Heart right ventricle (tissue), 16 donors: ENCODE measurements at regions not wholly inside any gene's neighbourhood (a gene's known extent, or its start where the extent isn't known, plus 50 kb on each side); places are given as distances from the start of the nearest gene placed in this dataset.

Source experiments
- ATAC-seq, 8 donors: fragments of 200-7000 bp; cut with Tn5 transposase; one replicate each; pipeline ENCODE4 v1.9.1; 2020; ENCODE audit warnings: mild to moderate bottlenecking in 8 of 8, moderate library complexity in 8 of 8, moderate number of reproducible peaks in 1 of 8
- DNase-seq, 2 donors: peaks; one replicate each; pipeline ENCODE4 v3.0.0-alpha.2; 2020
- H3K27ac ChIP-seq, 10 donors: fragments of 200-600 bp; sonication (generic) in 2 of 10; one replicate each; pipeline versions ENCODE4 v1.5.0 to v1.8.0; 2020 to 2022; ENCODE audit warnings: mild to moderate bottlenecking in 3 of 10
- H3K27me3 ChIP-seq, 7 donors: fragments of 200-600 bp; one replicate each; pipeline ENCODE4 v1.8.0; 2021 to 2022; ENCODE audit warnings: mild to moderate bottlenecking in 2 of 7
- H3K36me3 ChIP-seq, 9 donors: fragments of 200-600 bp; sonication (generic) in 1 of 9; one replicate each; pipeline versions ENCODE4 v1.5.0 to v1.8.0; 2020 to 2022; ENCODE audit warnings: mild to moderate bottlenecking in 2 of 9
- H3K4me1 ChIP-seq, 9 donors: fragments of 200-600 bp; sonication (generic) in 1 of 9; one replicate each; pipeline versions ENCODE4 v1.5.0 to v1.8.0; 2020 to 2022; ENCODE audit warnings: mild to moderate bottlenecking in 4 of 9
- H3K4me3 ChIP-seq, 10 donors: fragments of 200-600 bp; sonication (generic) in 2 of 10; one replicate each; pipeline versions ENCODE4 v1.5.0 to v1.8.0; 2020 to 2022; ENCODE audit warnings: mild to moderate bottlenecking in 7 of 10, moderate library complexity in 2 of 10
- H3K9me3 ChIP-seq, 11 donors: fragments of 200-600 bp in 10 of 11; sonication (generic) in 2 of 11; one replicate each; pipeline versions ENCODE4 v1.5.0 to v1.8.0; 2013 to 2022; ENCODE audit warnings: mild to moderate bottlenecking in 2 of 11, control low read depth in 1 of 11, moderate library complexity in 1 of 11
- CTCF ChIP-seq, 9 donors: fragments of 200-600 bp; sonication (generic) in 2 of 9; IDR thresholded peaks; one replicate each; pipeline versions ENCODE4 v1.5.0 to v1.8.0; 2021 to 2022; ENCODE audit warnings: antibody characterized with exemption in 9 of 9, mild to moderate bottlenecking in 5 of 9, moderate library complexity in 1 of 9
- WGBS, 2 donors: extraction: QIAGEN DNeasy Blood & Tissue Kit; methylation state at CpG; one replicate each; pipeline ENCODE4 v1.1.7; 2013; ENCODE audit warnings: inconsistent platforms in 1 of 2; 5-methylcytosine and 5-hydroxymethylcytosine counted together
- intact Hi-C, 10 donors: fragments of 100-400 bp; cut with DNase I; formaldehyde crosslinking; loops; one replicate each; pipeline versions ENCODE4 v1.11.1 to v1.14.2; 2022
- donor health status: Arrhythmogenic right ventricular cardiomyopathy.
- donor health status: ischemic (EF 13 %, LVEDD 7.1; RV severe dilation, severe dysfunction).
- donor health status: healthy with polysubstance abuse.
- donor health status: DM: no; HTN: yes; CAD: no.
- donor health status: DM: no; HTN: no; CAD: no.
- donor health status: ischemic (EF 25% LVEDD 6.9; RV normal size, moderate dysfunction).
- donor health status: ischemic (EF 25% LVEDD 5.7; RV mildly dilated, moderate dysfunction).
- donor health status: healthy.
- donor health status: DM: yes; HTN: yes; CAD: no.
- donor health status: Ischemic cardiomyopathy.
- donor health status: ischemic (EF 35%, LVEDD 5.7; RV mildly dilated, moderate dysfunction).
- donor health status: nonischemic (EF 11% LVEDD 7.7; RV severe dilation, severe dysfunction).
- donor health status: DM: yes; HTN: yes; CAD: no.
- donor health status: PGD.
- donor health status: ischemic (EF 29% LVEDD 5.4; RV normal size, mild dysfunction).
- donor health status: nonischemic (EF 23%, LVEDD 6.1; RV moderate dilation, normal function).

GRCh38 chr5:117813850-117814249, 1174.5 kb downstream of the DTWD2 start:
- Histone ChIP-seq H3K4me3 (no peak overlapping the region), H3K27me3 (no peaks in the 10 kb centered on the region), H3K27ac (no peak overlapping the region), H3K9me3 (peaks cover 0 to 21% (median 0%) of the 10 kb centered on the region in 11 donors), H3K36me3 (no peaks in the 10 kb centered on the region), H3K4me1 (no peaks in the 10 kb centered on the region)
- no peak for DNase-seq
- TF ChIP-seq CTCF (IDR thresholded peaks at IDR 0.05) = no peak
- intact Hi-C loops = no loop called here
- WGBS, 2 donors = 92 to 95% methylated on average over 2 of the region's 2 CpGs
- no peak for ATAC-seq

- WGBS, 2 donors = 69 to 73% methylated on average over 1 of the region's 1 CpG
- no peak for ATAC-seq
- intact Hi-C loops = no loop called here
These were observed 1175.5 kb downstream of the DTWD2 start for GRCh38 chr5:117812861-117813260.

GRCh38 chr5:117809251-117809650, 1179.1 kb downstream of the DTWD2 start:
- intact Hi-C loops = no loop called here
- TF ChIP-seq CTCF (IDR thresholded peaks at IDR 0.05) = no peak
- Histone ChIP-seq H3K4me1 (no peaks in the 10 kb centered on the region), H3K9me3 (no peaks in the 10 kb centered on the region), H3K4me3 (no peak overlapping the region), H3K27me3 (no peaks in the 10 kb centered on the region), H3K36me3 (no peaks in the 10 kb centered on the region), H3K27ac (no peak overlapping the region)
- ATAC-seq = no peak
- 31% methylated on average over 4 of the region's 4 CpGs for WGBS, 2 donors
- no peak for DNase-seq

More at GRCh38 chr5:117812861-117813260, 1175.5 kb downstream of the DTWD2 start:
- Histone ChIP-seq H3K4me3 (no peak overlapping the region), H3K4me1 (no peaks in the 10 kb centered on the region), H3K9me3 (peaks cover 0 to 21% (median 0%) of the 10 kb centered on the region in 11 donors), H3K27ac (no peak overlapping the region), H3K27me3 (no peaks in the 10 kb centered on the region), H3K36me3 (no peaks in the 10 kb centered on the region)
- TF ChIP-seq CTCF (IDR thresholded peaks at IDR 0.05) = no peak
- no peak for DNase-seq

GRCh38 chr5:117805058-117805457, 1183.3 kb downstream of the DTWD2 start:
- Histone ChIP-seq H3K9me3 (peaks cover 0 to 15% (median 0%) of the 10 kb centered on the region in 11 donors), H3K27ac (no peak overlapping the region), H3K36me3 (no peaks in the 10 kb centered on the region), H3K4me1 (no peaks in the 10 kb centered on the region), H3K27me3 (no peaks in the 10 kb centered on the region), H3K4me3 (no peak overlapping the region)
- WGBS, 2 donors = 69 to 71% methylated on average over 1 of the region's 1 CpG
- intact Hi-C loops = no loop called here
- ATAC-seq (no peak), DNase-seq (no peak)
- no peak for TF ChIP-seq CTCF (IDR thresholded peaks at IDR 0.05)
